ENCODE measurements at regions not wholly inside any gene's neighbourhood (a gene's known extent, or its start where the extent isn't known, plus 50 kb on each side); places are given as distances from the start of the nearest gene placed in this dataset.
"Not testable (repeated sequence)": the region's sequence is repeated elsewhere in the genome, so short reads cannot be mapped to it uniquely, and the experiment has no call there.

GRCh38 chr17:22268912-22269220 lies 576.5 kb downstream of the KCNJ18 start:
- TF ChIP-seq CTCF (IDR thresholded peaks at IDR 0.05; ENCODE audit: low read length, missing control alignments), result no peak
- DNase-seq (ENCODE audit: low read depth), result no peak
- H3K4me3 ChIP-seq (replicated peaks; ENCODE audit: low read depth, low read length), result no peak overlapping the region

GRCh38 chr17:22270381-22270780 lies 578.1 kb downstream of the KCNJ18 start:
- H3K4me3 ChIP-seq (replicated peaks; ENCODE audit: low read depth, low read length), result no peak overlapping the region
- no peak for TF ChIP-seq CTCF (IDR thresholded peaks at IDR 0.05; ENCODE audit: low read length, missing control alignments)
- no peak for DNase-seq (ENCODE audit: low read depth)

DNA sequence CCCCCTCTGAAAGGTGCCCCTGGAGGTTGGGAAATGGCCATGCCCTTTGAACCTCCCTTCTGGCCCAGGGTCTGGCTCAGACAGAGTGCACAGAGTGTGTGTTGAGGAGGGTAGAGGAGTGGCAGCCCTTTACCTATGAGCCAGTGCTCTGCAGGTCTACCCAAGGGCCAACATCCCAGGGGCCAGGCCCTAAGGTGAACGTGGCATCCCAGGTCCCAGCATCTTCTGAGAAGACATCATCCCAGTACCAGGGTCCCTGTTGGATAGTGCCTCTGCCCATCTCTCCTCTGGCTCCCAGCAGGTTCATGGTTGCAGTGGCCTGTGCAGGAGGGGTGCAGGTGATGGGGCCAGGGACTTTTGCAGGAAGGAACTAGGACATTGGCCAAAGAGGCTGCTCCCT lies 578.5 kb downstream of the KCNJ18 start:
- not testable (repeated sequence) for DNase-seq (ENCODE audit: low read depth); H3K4me3 ChIP-seq (replicated peaks; ENCODE audit: low read depth, low read length)

DNA sequence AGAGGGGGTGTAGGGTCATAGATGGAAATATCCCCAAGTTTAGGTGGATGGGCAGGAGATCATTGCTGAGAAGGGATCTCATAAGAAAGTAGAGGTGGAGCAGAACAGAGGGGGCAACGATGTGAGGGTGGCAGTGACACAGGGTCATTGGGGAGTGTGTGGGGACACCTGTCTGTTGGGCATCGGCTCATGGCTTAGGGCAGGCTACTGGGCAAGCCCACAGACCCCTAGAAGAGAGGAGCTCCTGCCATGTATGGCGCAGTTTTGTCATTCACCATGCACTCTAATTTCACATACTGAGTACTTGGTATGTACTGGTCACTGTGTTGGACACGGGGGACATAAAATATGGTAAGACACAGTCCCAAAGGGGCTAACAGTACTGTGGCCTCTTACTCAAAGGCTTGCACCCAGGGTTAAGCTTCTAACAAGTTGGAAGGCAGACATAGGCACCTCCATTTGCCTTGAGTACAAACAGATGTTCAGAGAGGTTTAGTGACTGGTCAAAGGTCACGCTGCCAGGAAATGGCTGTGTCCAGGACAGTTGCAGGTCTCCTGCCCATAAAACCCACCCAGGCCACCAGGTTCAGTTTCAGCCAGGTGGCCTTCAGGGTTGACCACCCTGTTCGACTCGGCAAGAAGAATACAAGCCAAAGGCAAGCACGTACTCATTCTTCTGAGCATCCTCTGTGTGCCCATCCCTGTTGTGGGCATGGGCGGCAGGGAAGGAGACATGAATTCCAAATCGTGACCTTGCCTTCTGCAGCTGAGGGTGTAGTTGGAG lies 580.2 kb downstream of the KCNJ18 start:
- H3K4me3 ChIP-seq (replicated peaks; ENCODE audit: low read depth, low read length), result no peak overlapping the region

GRCh38 chr17:22273308-22273707 lies 581.0 kb downstream of the KCNJ18 start:
- no peak for TF ChIP-seq CTCF (IDR thresholded peaks at IDR 0.05; ENCODE audit: low read length, missing control alignments)
- H3K4me3 ChIP-seq (replicated peaks; ENCODE audit: low read depth, low read length), result no peak overlapping the region
- no peak for DNase-seq (ENCODE audit: low read depth)

More for the DNA sequence above, 580.2 kb downstream of the KCNJ18 start:
- DNase-seq (ENCODE audit: low read depth), result no peak
- no peak for TF ChIP-seq CTCF (IDR thresholded peaks at IDR 0.05; ENCODE audit: low read length, missing control alignments)

- TF ChIP-seq CTCF (IDR thresholded peaks at IDR 0.05; ENCODE audit: low read length, missing control alignments), result no peak
- H3K4me3 ChIP-seq (replicated peaks; ENCODE audit: low read depth, low read length), result no peak overlapping the region
- DNase-seq (ENCODE audit: low read depth), result no peak
These were observed 585.3 kb downstream of the KCNJ18 start for GRCh38 chr17:22277595-22277994.

GRCh38 chr17:22278302-22279275 lies 586.3 kb downstream of the KCNJ18 start:
- DNase-seq (ENCODE audit: low read depth), result no peak
- TF ChIP-seq CTCF (IDR thresholded peaks at IDR 0.05; ENCODE audit: low read length, missing control alignments), result no peak
- no peak overlapping the region for H3K4me3 ChIP-seq (replicated peaks; ENCODE audit: low read depth, low read length)

Measured in fibroblast of pulmonary artery (primary cell).